HG02759 (cell line): ENCODE measurements at regions not wholly inside any gene's neighbourhood (a gene's known extent, or its start where the extent isn't known, plus 50 kb on each side); places are given as distances from the start of the nearest gene placed in this dataset.

Experiments used
- ATAC-seq: cut with Tn5 transposase; IDR thresholded peaks from one replicate; pipeline ENCODE4 v1.9.1; 2021; ENCODE audit warnings: mild to moderate bottlenecking, moderate library complexity; ENCODE audit not compliant: unreplicated experiment

GRCh38 chr9:26329974-26330373 is 562.6 kb downstream of the CAAP1 start:
- no peak for ATAC-seq

GRCh38 chr9:26326563-26326962 is 566.0 kb downstream of the CAAP1 start:
- peak; percentile 79 for ATAC-seq

- ATAC-seq, result no peak
Measured at GRCh38 chr9:26325444-26325829, 567.2 kb downstream of the CAAP1 start.

GRCh38 chr9:26324786-26325443 is 567.7 kb downstream of the CAAP1 start:
- no peak for ATAC-seq

- no peak for ATAC-seq
Measured at GRCh38 chr9:26321935-26322334, 570.7 kb downstream of the CAAP1 start.

- ATAC-seq, result no peak
Measured at GRCh38 chr9:26319859-26320258, 572.7 kb downstream of the CAAP1 start.

- no peak for ATAC-seq
Measured at GRCh38 chr9:26313108-26313507, 579.5 kb downstream of the CAAP1 start.

GRCh38 chr9:26311463-26311995 is 581.1 kb downstream of the CAAP1 start:
- no peak for ATAC-seq

GRCh38 chr9:26310294-26310693 is 582.3 kb downstream of the CAAP1 start:
- ATAC-seq, result no peak

- ATAC-seq, result no peak
Measured at GRCh38 chr9:26308328-26308727, 584.3 kb downstream of the CAAP1 start.

GRCh38 chr9:26301659-26302058 is 590.9 kb downstream of the CAAP1 start:
- ATAC-seq, result no peak

- ATAC-seq, result no peak
Measured at GRCh38 chr9:26301046-26301445, 591.6 kb downstream of the CAAP1 start.

- ATAC-seq, result no peak
Measured at GRCh38 chr9:26296910-26297572, 595.6 kb downstream of the CAAP1 start.

- ATAC-seq, result no peak
Measured at GRCh38 chr9:26292943-26293342, 599.7 kb downstream of the CAAP1 start.

- no peak for ATAC-seq
Measured at GRCh38 chr9:26271495-26272122, 593.4 kb upstream of the TUSC1 start.

GRCh38 chr9:26266146-26266793 is 588.0 kb upstream of the TUSC1 start:
- ATAC-seq, result no peak

GRCh38 chr9:26264709-26265601 is 586.7 kb upstream of the TUSC1 start:
- no peak for ATAC-seq

GRCh38 chr9:26263478-26263877 is 585.2 kb upstream of the TUSC1 start:
- ATAC-seq, result no peak

GRCh38 chr9:26262421-26263107 is 584.3 kb upstream of the TUSC1 start:
- no peak for ATAC-seq
